ENCODE measurements at regions not wholly inside any gene's neighbourhood (a gene's known extent, or its start where the extent isn't known, plus 50 kb on each side); places are given as distances from the start of the nearest gene placed in this dataset.

DNA sequence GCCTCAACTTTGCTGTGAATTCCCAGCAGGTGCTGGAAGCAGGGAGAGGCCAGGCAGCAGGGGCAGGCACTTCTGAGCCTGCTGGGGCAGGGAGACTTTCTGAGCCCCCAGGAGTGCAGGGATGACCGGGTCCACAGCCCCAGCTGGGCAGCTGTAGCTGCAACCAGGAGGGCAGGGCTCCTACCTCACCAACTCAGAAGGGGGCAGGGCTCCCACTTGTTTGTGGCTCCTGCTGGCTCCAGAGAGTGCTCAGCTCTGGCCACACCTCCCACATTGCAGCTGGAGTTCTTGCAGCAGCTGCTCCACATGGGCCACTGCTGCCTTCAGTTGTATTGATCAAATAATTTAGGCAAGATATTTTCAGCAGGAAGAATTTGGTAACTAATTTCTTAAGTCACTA lies 812.3 kb downstream of the NSUN3 start:
- no peak for DNase-seq

DNA sequence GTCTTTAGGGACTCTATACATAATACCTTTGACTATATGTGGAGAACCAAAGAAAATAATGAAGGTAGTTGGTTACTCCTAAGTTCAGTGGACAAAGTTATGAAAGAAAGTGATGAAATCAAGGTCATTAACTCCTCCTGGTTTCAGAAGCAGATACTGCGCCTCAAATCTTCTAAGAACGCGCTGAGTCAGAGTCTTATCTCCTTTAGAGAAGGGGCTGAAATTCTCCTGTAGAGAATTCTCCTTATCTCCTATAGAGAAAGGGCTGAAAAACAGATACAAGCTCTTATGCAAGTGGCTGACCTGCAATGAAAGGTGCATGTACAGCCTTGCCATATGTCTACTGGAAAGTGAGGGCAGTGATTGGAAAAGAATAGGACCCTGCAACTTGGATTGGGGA lies 824.2 kb downstream of the NSUN3 start:
- no peak for DNase-seq

DNA sequence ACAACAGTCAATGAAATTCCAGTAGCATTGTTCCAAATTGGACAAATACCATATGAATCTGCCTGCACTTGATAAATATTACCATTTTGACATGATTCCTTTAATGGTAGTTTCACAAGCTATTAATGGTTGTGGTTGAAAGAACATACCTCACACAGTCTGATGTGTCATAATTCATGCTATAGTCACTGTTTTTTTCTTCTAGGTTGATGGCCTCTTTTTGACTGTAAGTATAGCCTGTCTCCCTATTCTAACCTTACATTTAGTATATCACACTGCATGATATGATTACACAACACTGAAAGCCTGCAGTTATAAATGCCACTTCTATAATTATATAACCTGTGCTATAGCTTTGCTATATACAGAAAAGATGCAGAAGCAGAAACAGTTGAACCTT lies 834.1 kb downstream of the NSUN3 start:
- DNase-seq, result no peak

DNA sequence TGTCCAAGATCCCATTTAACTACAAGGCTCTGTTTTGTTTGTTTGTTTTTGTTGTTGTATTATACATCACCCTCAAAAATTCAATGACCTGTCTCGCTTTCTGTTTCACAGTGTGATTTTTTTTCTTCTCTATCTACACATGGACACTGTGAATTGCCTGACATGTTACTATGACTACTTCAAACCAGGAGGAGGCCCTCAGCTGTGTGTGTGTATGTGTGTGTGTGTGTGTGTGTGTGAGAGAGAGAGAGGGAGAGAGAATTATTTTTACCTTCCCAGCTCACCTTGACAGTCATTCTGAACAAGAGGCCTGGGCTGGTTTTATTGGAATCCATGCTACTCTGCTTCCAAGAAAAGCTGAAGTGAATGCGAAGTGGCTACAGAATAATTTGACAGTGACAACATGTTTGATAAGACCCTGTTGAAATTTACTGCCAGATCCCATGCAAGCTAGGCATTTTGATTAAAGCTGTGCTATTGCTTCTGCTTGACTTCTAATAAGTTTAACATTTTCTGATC lies 841.4 kb downstream of the NSUN3 start:
- no peak for DNase-seq

DNA sequence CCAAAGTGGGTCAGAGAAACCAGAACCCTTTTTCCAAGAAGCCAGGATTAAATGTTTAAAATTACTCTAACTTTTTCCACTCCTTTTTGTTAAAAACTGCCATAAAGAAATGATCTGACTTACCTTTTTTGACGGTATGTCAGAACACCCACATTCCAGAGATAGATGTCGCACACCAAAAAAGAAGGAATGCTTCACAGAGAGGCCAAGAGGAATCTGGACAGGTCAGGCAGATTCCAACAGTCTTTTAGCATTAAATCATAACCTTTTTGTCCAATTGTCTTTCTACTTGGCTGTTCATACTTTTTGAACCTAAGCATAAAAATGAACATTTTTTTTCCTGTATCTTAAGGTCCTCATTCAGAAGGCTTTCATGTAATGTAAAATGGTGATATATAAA lies 846.9 kb downstream of the NSUN3 start:
- DNase-seq, result no peak

DNA sequence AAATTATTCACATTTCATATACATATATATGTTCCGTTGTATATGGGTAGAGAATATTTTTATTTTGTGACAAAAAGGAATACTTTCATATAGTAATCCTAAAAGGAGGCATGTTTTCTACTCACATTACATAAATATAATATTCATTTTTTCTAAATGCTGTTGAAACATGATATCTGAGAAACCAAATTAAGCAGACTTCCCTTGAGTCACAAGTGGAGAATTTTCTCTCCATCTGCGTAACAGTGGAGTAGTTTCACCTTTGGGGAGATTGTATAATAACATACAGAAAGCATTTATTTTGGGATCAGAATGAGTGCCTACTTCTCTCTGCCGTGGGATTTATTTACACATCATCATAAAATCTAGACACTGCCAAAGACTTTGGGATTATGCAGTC lies 849.8 kb downstream of the NSUN3 start:
- no peak for DNase-seq

DNA sequence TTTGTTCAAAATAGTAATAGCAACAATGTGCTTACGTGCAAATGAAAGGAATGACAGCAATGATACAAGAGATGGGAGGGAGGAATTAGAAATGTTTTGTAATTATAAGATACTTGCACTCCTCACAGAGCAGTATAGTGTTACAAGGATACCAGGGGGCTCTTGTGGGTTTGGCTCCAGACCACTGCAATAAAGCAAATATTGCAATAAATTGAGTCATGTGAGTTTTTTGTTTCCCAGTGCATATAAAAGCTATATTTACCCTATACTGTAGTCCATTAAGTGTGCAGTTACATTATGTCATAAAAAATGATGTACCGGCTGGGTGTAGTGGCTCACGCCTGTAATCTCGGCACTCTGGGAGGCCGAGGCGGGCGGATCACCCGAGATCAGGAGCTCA lies 864.3 kb downstream of the NSUN3 start:
- no peak for DNase-seq

DNA sequence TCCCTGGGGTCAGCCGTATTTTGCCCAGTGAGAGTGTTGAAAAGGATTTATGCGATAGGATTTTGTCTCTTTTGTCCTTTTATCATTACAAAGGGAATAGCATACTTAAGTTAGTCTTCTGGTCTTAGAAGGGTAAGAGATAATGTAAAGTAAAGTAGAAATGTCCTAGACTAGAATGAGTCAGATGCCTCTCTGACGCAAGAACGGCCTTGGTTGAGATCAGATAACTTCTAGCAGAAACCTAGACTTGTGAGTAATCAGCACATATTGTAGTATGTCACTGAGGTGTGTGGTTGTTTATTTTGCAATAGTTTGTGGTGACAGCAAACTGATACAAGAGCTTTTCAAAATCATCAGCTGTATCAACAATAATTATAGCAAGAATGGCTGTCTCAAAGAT lies 866.1 kb downstream of the NSUN3 start:
- DNase-seq, result no peak

DNA sequence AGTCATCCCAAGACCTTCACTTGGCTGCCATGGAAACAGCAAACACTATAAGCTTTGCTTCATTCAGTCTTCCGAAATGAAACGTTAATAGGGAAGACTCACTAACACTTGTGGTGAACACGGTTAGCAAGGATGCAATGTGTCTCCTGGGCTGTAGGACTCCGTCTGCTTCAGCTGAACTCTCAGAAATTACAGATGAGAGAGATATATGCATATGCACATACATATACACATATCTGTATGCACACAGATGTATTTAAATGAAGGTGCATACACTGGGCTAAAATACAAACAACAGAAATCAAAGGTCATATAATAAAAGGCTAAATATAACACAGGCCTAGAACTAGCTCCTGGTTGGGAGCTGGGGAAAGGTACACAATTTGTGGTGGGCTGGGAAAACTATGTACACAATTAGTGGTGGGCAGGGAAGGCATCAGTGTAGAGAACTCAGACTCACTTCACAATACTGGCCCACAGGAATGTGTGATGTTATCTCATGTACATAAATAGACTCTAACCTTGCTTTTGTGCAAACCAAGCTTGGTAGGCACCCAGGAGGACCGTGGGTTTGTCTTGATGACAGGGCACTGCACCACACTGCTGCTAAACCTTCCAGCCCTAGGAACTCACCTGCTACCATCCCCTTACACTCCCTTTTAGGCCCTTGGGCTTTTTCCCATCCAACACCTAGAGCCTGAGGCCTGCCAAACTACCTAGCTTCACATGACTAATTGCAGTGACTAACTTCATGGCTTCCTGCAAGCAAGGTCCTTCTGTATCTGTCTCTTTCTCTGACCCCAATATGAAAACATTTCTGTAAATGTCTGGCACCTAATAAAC lies 873.1 kb downstream of the NSUN3 start:
- DNase-seq, result no peak

DNA sequence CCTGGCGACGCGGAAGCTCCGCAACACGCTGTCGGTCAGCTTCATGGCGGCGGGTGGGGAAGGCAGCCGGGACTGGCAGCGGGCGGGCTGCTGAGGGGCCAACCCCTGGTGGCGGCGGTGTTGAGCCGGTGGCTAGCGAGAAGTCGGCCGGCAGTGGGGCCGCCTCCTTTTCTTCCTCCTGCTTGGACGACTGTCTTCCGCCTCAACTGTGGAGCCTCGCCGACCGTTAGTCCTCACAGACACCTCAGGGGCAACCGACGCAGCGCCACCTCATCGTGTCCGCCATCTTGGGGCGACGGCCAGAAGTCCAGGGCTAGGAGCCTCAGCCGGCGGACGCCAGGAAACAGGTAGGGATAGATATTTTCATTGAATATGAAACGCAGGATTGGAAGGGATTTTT lies 875.1 kb downstream of the NSUN3 start:
- DNase-seq, result no peak

DNA sequence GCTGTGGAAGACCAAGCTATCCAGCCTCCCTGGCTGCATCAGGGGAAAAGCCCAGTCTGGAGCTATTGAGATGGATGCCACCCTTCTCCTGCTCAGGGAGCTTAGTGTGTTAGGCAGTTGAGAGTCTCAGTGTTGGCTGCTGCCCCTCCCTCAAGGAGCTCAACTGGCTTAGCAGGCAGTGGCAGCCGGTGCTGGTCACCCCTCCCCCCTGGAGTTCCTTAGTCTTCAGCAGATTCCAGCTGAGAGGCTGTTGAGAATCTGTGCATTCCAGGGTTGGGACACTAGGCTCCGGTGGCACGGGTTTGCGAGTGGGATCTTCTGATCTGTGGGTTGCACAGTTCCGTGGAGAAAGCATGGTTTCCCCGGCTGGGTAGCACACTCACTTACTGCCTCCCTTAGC lies 883.8 kb downstream of the NSUN3 start:
- DNase-seq, result no peak

DNA sequence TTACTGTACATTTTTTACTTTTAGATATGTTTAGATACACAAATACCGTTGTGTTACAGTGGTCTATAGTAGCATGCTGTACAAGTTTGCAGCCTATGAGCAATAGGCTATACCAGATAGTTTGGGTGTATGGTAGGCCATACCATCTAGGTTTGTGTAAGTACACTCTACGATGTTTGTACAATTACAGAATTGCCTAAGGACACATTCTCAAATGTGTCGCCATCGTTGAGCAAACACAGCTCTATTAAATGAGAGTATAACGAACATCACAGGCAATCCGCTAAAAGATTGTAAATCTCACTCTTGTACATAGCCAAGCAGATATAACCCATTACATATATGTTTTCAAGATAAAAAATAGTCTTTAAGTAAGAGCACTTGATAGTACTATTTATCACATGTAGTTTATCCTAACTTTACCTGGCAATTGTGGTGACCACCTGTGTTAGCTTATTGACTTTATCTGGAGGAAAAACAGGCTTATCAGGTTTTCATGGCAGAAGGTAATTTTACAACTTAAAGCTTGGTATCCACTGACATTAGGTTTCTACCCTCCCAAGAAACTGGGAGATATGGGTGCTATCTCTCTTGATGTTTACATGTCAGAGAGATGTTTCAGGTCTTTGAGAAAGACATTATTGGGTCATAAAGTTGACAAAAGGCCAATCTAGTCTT lies 898.7 kb downstream of the NSUN3 start:
- DNase-seq, result no peak

DNA sequence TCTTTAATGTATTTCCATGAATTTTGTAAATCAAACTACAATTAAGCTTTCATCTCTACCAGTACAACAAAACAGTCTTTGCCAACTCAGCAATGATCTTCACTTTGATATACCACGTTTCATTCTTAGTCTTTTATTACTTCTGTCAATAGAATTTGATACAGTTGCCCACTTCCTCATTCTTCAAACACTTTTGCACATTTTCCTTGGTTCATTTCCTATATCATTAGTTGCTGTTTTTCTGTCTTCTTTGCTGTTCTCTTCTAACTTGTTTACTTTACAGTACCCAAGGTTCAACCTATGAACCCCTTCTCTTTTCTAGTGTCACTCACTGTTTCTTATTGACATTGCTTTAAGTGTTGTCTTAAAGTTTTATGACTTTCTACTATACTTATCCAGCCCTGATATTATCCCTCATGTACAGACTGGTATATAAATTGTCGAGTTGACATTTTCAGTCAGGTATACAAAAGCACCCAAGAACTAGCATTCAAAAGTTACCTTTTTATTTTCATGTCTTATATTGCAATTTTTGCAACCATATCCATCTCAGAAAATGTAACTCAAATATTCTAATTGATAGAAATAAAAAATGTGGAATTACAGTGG lies 903.1 kb downstream of the NSUN3 start:
- no peak for DNase-seq

DNA sequence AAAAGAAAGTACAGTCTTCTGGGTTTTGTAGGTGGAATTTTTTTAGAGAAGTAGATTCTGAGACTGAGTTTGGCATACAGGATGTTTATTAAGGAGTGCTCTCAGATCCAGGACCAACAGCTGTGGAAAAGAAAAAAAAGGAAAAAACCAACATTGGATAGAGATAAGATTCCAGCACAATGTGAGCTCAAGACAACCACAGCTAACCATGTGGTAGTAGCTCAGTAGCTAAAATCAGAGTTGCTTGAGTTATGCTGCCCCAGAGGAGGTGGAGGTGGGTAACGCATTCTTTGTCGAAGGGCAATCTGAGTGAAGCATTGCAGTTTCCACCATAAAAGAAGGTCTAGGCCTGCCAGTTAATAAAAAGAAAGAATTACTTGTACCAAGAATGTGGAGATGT lies 904.3 kb downstream of the NSUN3 start:
- DNase-seq, result no peak

DNA sequence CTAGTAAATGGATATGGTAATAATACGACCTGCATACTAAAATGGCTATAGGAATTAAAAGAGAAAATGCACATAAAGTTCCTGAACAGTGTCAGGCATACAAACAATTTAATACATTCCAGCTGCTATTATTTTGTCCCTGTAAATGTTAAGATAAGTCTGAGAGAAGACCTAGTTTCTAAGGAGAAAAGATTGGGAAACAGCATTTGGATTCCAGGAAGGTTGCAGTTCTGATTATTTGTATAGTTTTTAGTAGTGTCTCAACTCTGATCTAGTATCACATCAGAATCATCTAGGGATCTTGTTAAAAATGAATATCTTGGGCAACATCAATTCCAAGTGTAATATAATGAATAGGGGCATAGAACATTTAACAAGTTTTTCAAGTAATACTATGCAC lies 905.7 kb downstream of the NSUN3 start:
- no peak for DNase-seq

DNA sequence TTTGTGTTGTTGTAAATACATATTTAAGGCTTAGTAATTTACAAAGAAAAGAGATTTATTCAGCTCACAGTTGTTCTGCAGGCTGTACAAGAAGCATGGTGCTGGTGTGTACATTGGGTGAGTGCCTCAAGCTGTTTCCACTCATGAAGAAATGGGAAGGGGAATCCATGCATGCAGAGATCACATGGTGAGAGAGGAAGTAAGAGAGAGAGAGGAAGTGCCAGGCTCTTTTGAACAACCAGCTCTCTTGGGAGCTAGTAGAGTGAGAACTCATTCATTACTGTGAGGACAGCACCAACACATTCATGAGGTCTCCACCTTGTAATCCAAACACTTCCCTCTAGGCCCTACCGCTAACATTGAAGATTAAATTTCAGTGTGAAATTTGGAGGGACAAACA lies 909.2 kb downstream of the NSUN3 start:
- no peak for DNase-seq

DNA sequence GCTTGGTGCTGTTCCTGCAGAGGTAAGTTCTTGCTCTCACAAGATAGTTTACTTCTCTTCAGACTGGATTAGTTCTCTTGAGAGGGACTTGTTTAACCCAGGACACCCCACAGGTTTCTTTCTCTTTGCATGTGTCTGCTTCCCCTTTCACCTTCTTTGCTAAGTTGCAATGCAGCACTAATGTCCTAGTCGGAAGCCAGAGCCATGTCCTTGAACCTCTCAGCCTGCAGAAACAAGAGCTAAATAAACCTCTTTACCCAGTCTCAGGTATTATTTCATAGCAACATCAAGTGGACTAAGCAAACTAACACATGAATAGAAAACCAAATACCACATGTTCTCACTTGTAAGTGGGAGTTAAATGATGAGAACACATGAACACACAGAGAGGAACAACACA lies 915.2 kb downstream of the NSUN3 start:
- no peak for DNase-seq

DNA sequence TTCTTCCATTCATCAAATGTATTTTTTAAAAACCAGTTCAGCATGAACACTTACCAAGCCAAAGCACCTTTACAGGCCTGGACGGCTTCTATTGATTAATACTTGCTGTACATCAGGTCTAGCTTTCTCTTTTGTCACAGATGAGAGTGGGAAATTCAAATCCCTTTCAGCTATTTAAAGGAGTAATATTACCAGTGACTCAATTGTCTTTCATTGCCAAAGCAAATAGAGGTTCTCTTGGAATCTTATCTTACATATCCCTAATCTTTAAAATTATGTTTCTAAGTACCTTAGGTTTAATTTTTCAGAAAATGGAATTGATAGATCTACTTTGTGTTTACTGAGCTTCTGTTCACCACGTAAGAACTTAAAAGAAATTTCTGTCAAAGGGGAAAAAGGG lies 922.9 kb downstream of the NSUN3 start:
- DNase-seq, result no peak

DNA sequence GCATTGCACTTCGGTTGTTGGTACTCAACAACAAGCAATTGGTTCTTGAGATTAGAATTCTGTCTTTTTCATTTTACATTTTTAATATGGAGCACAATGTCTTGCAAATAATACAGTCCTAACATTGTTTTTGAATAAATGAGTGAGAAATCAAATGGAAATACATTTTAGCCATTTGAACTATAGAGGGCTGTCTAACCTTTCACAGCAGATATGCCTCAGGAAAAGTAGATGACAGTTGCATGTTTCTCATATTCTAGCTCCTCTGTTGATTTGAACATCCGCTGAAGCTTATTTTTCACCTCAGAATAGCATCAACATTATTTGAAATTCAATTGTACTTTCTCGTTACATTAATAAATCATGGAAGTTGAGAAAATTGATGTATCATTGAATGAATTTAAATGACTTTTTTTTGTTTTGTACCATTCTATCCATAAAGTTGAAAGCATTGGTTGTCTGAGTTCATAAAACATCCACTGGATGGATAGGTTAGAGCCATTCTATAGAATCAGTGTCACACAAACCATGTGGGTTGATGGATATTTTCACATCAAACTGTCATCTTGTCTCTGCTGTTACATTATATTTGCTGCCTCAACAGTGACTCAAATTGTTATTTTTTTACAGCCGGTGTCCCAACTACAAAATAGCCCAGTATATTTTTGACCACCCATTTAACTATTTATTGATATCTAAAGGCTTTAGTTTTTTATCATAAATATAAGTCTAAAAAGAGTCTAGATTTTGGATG lies 928.3 kb downstream of the NSUN3 start:
- DNase-seq, result no peak

DNA sequence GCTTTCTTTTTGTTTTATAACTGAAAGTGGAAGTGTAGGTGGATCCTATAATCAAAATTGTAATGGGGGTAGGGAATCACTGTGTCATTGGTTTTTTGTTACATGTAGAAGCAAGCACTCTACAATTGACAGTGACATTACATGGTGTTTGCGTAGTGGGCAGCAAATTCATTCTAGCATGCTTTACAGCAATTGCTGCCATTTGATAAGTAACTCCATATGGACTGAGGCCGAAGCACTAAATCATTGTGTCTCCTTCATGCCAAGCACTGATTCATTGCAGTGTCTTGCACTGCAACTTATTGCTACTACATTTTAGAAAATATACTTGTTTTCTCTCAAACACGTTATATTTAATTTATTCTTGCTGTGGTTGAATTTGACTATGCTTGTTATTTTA lies 933.9 kb downstream of the NSUN3 start:
- no peak for DNase-seq

DNA sequence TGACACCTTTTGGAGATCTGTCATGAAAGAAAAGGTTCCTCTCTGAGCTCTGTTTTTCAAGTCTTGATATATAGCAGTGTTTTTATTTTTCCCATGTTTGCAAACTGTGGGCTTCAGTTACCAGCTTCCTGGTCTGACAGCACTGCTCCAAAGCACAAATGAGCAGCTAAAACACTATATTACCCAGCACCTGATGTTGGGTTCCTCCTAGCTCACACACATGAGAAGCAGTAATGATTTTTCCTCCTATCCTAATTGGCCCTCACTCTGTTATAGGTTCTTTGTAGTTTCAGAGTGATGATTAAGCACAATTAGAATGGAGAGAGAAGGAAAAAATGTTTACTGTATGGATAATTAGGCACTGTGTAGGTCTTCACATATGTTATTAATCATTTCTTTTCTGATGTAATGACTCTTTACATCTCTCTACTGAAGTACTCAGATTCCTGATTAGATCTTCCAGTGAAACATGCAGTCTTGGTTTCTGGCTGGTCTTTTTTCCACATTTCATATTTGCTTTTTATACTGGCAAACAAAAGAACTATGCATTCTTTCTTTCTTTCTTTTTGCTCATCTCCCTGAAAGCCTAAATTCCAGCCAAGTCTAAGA lies 939.7 kb downstream of the NSUN3 start:
- DNase-seq, result no peak

DNA sequence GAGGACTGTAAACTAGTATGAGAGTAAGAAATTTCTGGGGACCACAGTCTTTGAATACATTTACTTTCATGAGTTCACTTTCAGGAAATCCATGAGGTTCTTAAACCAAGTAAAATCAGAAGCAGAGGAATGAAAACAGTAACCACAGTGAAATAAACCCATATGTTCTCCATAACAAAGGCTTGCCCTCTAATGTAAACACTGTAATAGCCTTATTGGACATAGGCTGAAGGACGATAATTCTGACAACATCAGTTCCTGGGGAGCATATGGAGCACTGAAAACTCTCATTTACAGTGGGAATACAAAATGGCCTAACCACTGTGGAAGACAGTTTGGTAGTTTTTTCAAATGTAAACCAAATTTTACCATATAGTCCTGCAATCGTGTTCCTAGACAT lies 965.8 kb downstream of the NSUN3 start:
- DNase-seq, result no peak

DNA sequence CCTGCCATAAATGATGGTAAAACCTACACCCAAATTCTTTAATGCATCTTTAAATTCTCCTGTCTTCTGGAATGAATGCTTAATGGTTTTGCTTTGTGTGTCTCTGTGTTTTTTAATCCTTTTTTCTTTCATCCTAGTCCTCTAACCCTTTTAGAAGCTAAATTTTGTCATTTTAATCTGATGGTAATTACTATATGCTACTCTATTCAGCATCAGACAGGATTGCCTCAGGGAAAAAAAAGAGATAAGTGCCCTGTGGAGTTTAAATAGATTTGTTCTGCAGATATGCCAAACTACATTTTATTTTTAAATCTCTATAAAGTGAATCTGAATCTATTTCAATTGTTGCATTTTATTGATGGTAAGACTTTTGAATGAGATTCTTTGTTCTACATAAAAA lies 966.8 kb downstream of the NSUN3 start:
- DNase-seq, result no peak
